Gastrocnemius medialis (tissue), 4 donors: ENCODE measurements at regions not wholly inside any gene's neighbourhood (a gene's known extent, or its start where the extent isn't known, plus 50 kb on each side); places are given as distances from the start of the nearest gene placed in this dataset.

Experiments
- CTCF ChIP-seq, 5 experiments: fragments of 450-650 bp in 3 of 5; fragments of 200-600 bp in 2 of 5; sonication (generic) in 2 of 5; IDR thresholded peaks in 4 of 5; conservative IDR thresholded peaks in 1 of 5; 1 replicate in 4 of 5; 2 replicates in 1 of 5; pipeline ENCODE4 v1.5.1; 2016 to 2019; ENCODE audit warnings: antibody characterized with exemption in 5 of 5, mild to moderate bottlenecking in 3 of 5, moderate library complexity in 3 of 5
- POLR2A ChIP-seq, 2 donors: fragments of 450-650 bp; IDR thresholded peaks; one replicate each; pipeline ENCODE4 v1.6.1; 2017; ENCODE audit warnings: antibody characterized with exemption in 2 of 2, mild to moderate bottlenecking in 2 of 2, moderate library complexity in 2 of 2

DNA sequence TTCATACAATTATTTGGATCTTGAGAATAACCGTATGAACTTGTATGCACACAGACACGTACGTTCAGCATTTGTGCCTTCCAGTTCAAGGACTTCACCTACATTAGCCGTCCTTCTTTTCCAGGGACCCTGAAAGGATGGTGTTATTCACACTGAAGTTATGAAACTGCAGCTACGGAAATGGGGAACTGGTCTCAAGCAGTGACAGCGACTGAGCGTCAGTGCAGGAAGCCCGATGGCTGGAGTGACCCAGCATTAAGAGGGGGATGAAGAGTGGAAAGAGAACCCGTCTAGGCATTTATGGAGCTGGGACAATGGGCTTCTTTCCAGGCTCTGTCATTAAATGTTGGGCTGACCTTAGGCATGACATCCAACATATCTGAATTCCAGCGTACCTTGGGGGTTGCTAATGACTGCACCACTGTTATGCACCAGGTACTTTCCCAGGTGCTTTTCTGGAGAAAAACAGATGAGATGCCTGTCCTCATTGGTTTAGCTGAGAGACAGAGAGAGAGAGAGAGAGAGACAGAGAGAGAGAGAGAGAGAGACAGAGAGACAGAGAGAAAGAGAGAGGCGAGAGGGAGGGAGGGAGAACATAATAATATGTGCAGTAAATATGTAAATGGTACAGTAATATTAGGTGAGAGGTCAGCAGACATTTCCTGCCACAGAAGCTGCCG is 204.7 kb upstream of the EXOC2 start:
- TF ChIP-seq POLR2A (IDR thresholded peaks at IDR 0.05) (no peak), CTCF (IDR thresholded peaks at IDR 0.05 in 4 of 5, conservative IDR thresholded peaks at IDR 0.05 in 1 of 5) (no peak)
